WERI-Rb-1 (cell line): ENCODE measurements at regions not wholly inside any gene's neighbourhood (a gene's known extent, or its start where the extent isn't known, plus 50 kb on each side); places are given as distances from the start of the nearest gene placed in this dataset.

ENCODE experiments used
- DNase-seq: peaks from one replicate; pipeline ENCODE4 v3.0.0-alpha.2; 2020
- H3K27ac ChIP-seq: fragments of 250-450 bp; sonication (Bioruptor Pico); 2 replicates; pipeline ENCODE4 v1.5.1; 2020; ENCODE audit warnings: mild to moderate bottlenecking, moderate library complexity
- H3K27me3 ChIP-seq: fragments of 250-450 bp; sonication (Bioruptor Pico); 2 replicates; pipeline ENCODE4 v1.5.1; 2021; ENCODE audit warnings: mild to moderate bottlenecking, low read depth, moderate library complexity; ENCODE audit not compliant: insufficient read depth, severe bottlenecking
- H3K36me3 ChIP-seq: fragments of 250-450 bp; sonication (Bioruptor Pico); 2 replicates; pipeline ENCODE4 v1.5.1; 2020; ENCODE audit warnings: mild to moderate bottlenecking, moderate library complexity
- H3K4me3 ChIP-seq: 2 replicates; pipeline ENCODE4 v1.5.1; 2011; ENCODE audit warnings: low read depth, mild to moderate bottlenecking, control low read depth, low read length
- H3K9me3 ChIP-seq: fragments of 250-450 bp; sonication (Bioruptor Pico); 2 replicates; pipeline ENCODE4 v1.5.1; 2021; ENCODE audit warnings: mild to moderate bottlenecking, moderate library complexity; ENCODE audit not compliant: severe bottlenecking
- CTCF ChIP-seq: IDR thresholded peaks from 2 replicates; pipeline ENCODE4 v1.5.1; 2011; ENCODE audit warnings: low read depth, mild to moderate bottlenecking, control low read depth, inconsistent platforms, low read length

GRCh38 chr2:111703759-111704158 is 180.2 kb downstream of the ANAPC1 start:
- Histone ChIP-seq H3K27ac (no peak overlapping the region), H3K27me3 (peaks cover 94% of the 10 kb centered on the region), H3K36me3 (no peaks in the 10 kb centered on the region), H3K9me3 (no peaks in the 10 kb centered on the region), H3K4me3 (no peak overlapping the region)
- TF ChIP-seq CTCF = no peak
- no peak for DNase-seq

DNA sequence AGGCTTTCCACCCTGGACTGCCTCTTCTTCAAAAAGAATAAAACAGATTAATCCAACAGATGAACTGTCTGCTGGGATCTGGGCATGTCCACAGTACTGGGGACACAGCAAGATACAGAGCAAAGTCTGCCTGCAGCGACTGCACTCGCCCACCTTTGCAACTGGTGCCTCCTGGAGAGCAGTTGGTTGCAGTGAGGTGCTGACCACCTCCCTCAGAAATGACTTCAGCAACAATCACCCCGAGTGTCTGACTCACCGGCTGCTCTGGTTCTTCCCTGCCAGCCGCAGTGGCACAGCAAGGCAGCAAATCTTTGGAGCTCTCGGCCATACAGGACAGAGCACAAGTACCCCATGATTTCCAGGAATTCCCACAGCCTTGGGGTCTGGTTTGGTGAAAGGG is 179.7 kb downstream of the ANAPC1 start:
- Histone ChIP-seq H3K4me3 (no peak overlapping the region), H3K27me3 (peaks cover 94% of the 10 kb centered on the region), H3K27ac (no peak overlapping the region), H3K36me3 (no peaks in the 10 kb centered on the region), H3K9me3 (no peaks in the 10 kb centered on the region)
- TF ChIP-seq CTCF = no peak
- no peak for DNase-seq

DNA sequence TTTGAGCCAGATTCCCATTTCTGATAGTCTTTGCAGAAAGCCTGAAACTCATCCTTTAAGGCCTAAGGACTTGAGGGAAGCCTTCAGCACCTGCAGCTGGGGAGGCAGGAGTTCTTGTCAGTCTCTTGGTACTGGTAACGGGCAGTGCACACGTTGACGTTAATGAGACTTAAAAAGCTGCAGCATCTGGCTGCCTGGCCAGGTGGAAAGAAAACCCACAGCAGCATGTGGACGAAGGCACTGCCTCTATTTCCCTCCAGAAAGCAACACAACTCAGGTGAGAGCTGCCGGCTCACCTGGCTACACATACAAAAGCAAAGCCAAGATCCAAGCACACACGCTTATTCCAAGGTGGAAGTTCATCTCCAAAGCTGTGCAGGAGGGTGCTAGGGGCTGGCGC is 178.8 kb downstream of the ANAPC1 start:
- no peaks in the 10 kb centered on the region for H3K9me3 ChIP-seq
- no peak overlapping the region for H3K4me3 ChIP-seq
- peaks cover 94% of the 10 kb centered on the region for H3K27me3 ChIP-seq
- DNase-seq = no peak
- TF ChIP-seq CTCF = no peak
- no peaks in the 10 kb centered on the region for H3K36me3 ChIP-seq
- H3K27ac ChIP-seq = no peak overlapping the region

GRCh38 chr2:111705711-111706336 is 178.2 kb downstream of the ANAPC1 start:
- no peak for TF ChIP-seq CTCF
- Histone ChIP-seq H3K27ac (no peak overlapping the region), H3K27me3 (peaks cover 93% of the 10 kb centered on the region)

DNA sequence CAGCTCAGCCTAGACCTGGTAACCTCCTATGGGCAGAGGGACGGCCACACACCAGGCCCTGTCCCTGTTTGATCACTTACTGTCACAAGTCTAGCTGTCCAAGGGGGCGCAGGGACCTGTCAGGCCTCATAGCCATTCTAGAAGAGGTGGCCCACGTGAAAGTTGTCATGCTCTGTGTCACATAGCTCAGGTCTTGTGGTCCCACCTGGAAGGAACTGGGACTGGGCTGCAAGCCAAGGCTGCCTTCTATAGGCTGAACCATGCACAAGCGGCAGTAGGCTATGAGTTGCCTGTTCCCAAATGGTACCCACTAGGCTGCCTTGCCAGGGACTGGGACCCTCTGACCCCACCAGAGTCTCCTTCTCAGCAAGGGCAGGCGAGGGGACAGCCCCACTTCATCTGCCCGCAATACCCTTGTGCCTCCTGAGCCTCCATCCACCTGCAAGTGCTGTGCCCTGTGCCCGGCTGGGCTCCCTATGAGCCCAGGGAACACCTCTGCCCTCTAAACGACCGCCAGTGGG is 177.5 kb downstream of the ANAPC1 start:
- TF ChIP-seq CTCF = no peak
- Histone ChIP-seq H3K9me3 (no peaks in the 10 kb centered on the region), H3K36me3 (no peaks in the 10 kb centered on the region), H3K27ac (no peak overlapping the region), H3K27me3 (peaks cover 93% of the 10 kb centered on the region), H3K4me3 (no peak overlapping the region)
- DNase-seq = no peak

More at GRCh38 chr2:111705711-111706336, 178.2 kb downstream of the ANAPC1 start:
- no peaks in the 10 kb centered on the region for H3K9me3 ChIP-seq
- no peak for DNase-seq
- H3K36me3 ChIP-seq = no peaks in the 10 kb centered on the region
- H3K4me3 ChIP-seq = no peak overlapping the region

GRCh38 chr2:111707700-111708099 is 176.3 kb downstream of the ANAPC1 start:
- Histone ChIP-seq H3K36me3 (no peaks in the 10 kb centered on the region), H3K27me3 (peaks cover 93% of the 10 kb centered on the region), H3K9me3 (no peaks in the 10 kb centered on the region), H3K4me3 (no peak overlapping the region), H3K27ac (no peak overlapping the region)
- DNase-seq = no peak
- TF ChIP-seq CTCF = no peak
